MCF 10A (cell line): ENCODE measurements at regions not wholly inside any gene's neighbourhood (a gene's known extent, or its start where the extent isn't known, plus 50 kb on each side); places are given as distances from the start of the nearest gene placed in this dataset.
A peak's percentile ranks its signal among the peaks of the same experiment; 100 is the strongest.

Experiments
- BruUV-seq: library from RNA; stranded (reverse); fragments of 400-500 nt; replicated peaks from 2 replicates; lab custom pipeline; 2021; lab: Mats Ljungman, UMichigan
- CTCF ChIA-PET: fragments of 300-600 bp; sonication (Branson Sonifier 250); formaldehyde crosslinking; extraction: SDS; loops from one replicate; lab custom pipeline; 2021; ENCODE audit warnings: antibody characterized with exemption, inconsistent platforms; lab: Yijun Ruan, JAX
- POLR2A ChIA-PET: fragments of 300-600, 350-650 bp; sonication (Branson Sonifier 250); formaldehyde crosslinking; extraction: SDS; loops from one replicate; lab custom pipeline; 2020; ENCODE audit warnings: antibody characterized with exemption, inconsistent platforms; lab: Yijun Ruan, JAX
- DNase-seq: peaks from one replicate; pipeline ENCODE4 v3.0.0-alpha.2; 2018; ENCODE audit not compliant: unreplicated experiment
- H3K27ac Mint-ChIP-seq: one replicate; pipeline ENCODE4 v1.8.0; 2022; ENCODE audit warnings: mild to moderate bottlenecking, low read depth, mixed read lengths; ENCODE audit not compliant: unreplicated experiment
- H3K27me3 Mint-ChIP-seq: one replicate; pipeline ENCODE4 v1.8.0; 2022; ENCODE audit warnings: mixed read lengths; ENCODE audit not compliant: insufficient read depth, unreplicated experiment
- H3K36me3 Mint-ChIP-seq: one replicate; pipeline ENCODE4 v1.8.0; 2022; ENCODE audit warnings: mild to moderate bottlenecking, moderate library complexity, mixed read lengths; ENCODE audit not compliant: insufficient read depth, unreplicated experiment
- H3K4me1 Mint-ChIP-seq: one replicate; pipeline ENCODE4 v1.8.0; 2022; ENCODE audit warnings: mixed read lengths; ENCODE audit not compliant: insufficient read depth, unreplicated experiment
- H3K4me3 Mint-ChIP-seq: one replicate; pipeline ENCODE4 v1.8.0; 2022; ENCODE audit warnings: mild to moderate bottlenecking, moderate library complexity, mixed read lengths; ENCODE audit not compliant: unreplicated experiment
- H3K9me3 Mint-ChIP-seq: one replicate; pipeline ENCODE4 v1.8.0; 2022; ENCODE audit warnings: mixed read lengths; ENCODE audit not compliant: unreplicated experiment
- CTCF ChIP-seq: fragments of 200-600 bp; IDR thresholded peaks from one replicate; pipeline ENCODE4 v1.8.0; 2022; ENCODE audit warnings: antibody characterized with exemption, mild to moderate bottlenecking; ENCODE audit not compliant: unreplicated experiment
- intact Hi-C: fragments of 100-400 bp; cut with micrococcal nuclease; formaldehyde crosslinking; loops from 2 replicates; pipeline ENCODE4 v1.14.1; 2022

- ChIA-PET POLR2A (no interaction called here), CTCF (no interaction called here)
- Mint-ChIP-seq H3K9me3 (no peaks in the 10 kb centered on the region), H3K4me1 (peaks cover 16% of the 10 kb centered on the region), H3K4me3 (no peak overlapping the region), H3K36me3 (no peaks in the 10 kb centered on the region), H3K27me3 (no peaks in the 10 kb centered on the region), H3K27ac (no peak overlapping the region)
- no peak for DNase-seq
- TF ChIP-seq CTCF: no peak
- intact Hi-C loops: no loop called here
- no TSS peak for BruUV-seq
Measured at GRCh38 chr12:102569803-102570202, 89.4 kb upstream of the IGF1 start.

DNA sequence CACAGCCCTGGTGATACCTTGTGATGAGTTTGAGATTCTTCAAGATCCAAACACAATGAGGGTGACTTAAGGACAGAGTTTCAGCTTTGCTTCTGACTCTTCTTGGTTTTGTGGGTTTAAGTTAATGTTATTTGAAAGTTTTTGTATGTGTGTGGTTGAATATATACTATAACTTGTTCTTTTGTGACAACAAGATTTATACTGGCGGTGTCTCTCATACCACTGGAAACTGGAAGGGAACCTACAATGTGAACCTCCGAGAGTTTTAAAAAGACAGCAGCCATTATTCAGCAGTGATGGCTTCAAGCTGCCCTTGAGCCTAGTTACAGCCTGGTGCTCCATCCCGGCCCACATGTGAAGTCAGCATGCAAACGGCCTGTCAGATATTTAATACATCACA lies 87.9 kb upstream of the IGF1 start:
- ChIA-PET POLR2A (no interaction called here), CTCF (no interaction called here)
- TF ChIP-seq CTCF: no peak
- H3K27ac Mint-ChIP-seq: no peak overlapping the region
- H3K27me3 Mint-ChIP-seq: no peaks in the 10 kb centered on the region
- H3K9me3 Mint-ChIP-seq: no peaks in the 10 kb centered on the region
- intact Hi-C loops: no loop called here
- DNase-seq: no peak
- H3K4me1 Mint-ChIP-seq: peaks cover 16% of the 10 kb centered on the region
- no TSS peak for BruUV-seq
- no peaks in the 10 kb centered on the region for H3K36me3 Mint-ChIP-seq
- H3K4me3 Mint-ChIP-seq: no peak overlapping the region

GRCh38 chr12:102567031-102567985 lies 86.9 kb upstream of the IGF1 start:
- Mint-ChIP-seq H3K36me3 (no peaks in the 10 kb centered on the region), H3K27me3 (no peaks in the 10 kb centered on the region), H3K27ac (peak overlapping the region; percentile 2), H3K4me1 (peaks cover 16% of the 10 kb centered on the region), H3K9me3 (no peaks in the 10 kb centered on the region), H3K4me3 (no peak overlapping the region)
- ChIA-PET POLR2A (interaction anchor here (0.7 kb wide), 1 partner anchor 60 kb away, joined by 3 read pairs; no protein-coding TSS in a partner anchor), CTCF (interaction anchor here (0.6 kb wide), 1 partner anchor 1564 kb away, joined by 3 read pairs; no protein-coding TSS in a partner anchor)
- DNase-seq: peak; percentile 22
- TF ChIP-seq CTCF: no peak
- no TSS peak for BruUV-seq
- intact Hi-C loops: no loop called here

DNA sequence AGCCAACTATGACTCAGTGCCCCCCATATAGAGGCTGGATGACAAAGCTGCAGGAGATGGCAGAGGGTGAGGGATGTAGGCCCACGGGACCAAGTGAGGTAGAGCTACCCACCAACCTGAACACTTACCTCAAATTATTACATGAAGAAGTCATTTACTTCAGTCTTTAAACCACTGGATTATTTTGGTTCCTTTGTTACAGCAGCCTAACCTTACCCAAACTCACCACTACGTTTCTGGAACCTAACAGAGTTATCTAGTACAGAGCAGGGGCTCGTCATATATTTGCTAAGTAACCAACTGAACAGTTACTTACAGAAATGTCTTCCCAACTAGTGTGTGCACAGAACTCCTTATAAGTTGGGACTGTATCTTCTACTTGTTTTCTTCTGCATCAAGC lies 85.2 kb upstream of the IGF1 start:
- TF ChIP-seq CTCF: no peak
- ChIA-PET CTCF (interaction anchor here (0.8 to 1.1 kb wide), 2 partner anchors 8 to 81 kb away, joined by 3 read pairs; no protein-coding TSS in a partner anchor), POLR2A (interaction anchor here (0.5 kb wide), 1 partner anchor 1220 kb away, joined by 3 read pairs; no protein-coding TSS in a partner anchor)
- Mint-ChIP-seq H3K27me3 (no peaks in the 10 kb centered on the region), H3K4me1 (peaks cover 16% of the 10 kb centered on the region), H3K4me3 (no peak overlapping the region), H3K36me3 (no peaks in the 10 kb centered on the region), H3K9me3 (no peaks in the 10 kb centered on the region), H3K27ac (no peak overlapping the region)
- DNase-seq: no peak
- intact Hi-C loops: no loop called here
- no TSS peak for BruUV-seq
